Keratinocyte (primary cell): ENCODE measurements at regions not wholly inside any gene's neighbourhood (a gene's known extent, or its start where the extent isn't known, plus 50 kb on each side); places are given as distances from the start of the nearest gene placed in this dataset.

Source experiments
- DNase-seq: peaks from one replicate; pipeline ENCODE4 v3.0.0-alpha.2; 2011; ENCODE audit warnings: low read depth, missing footprints, low spot score
- FAIRE-seq: peaks from 2 replicates; lab custom pipeline; 2011; peaks lifted over from hg19 to GRCh38; lab: Jason Lieb, UNC
- H2AFZ ChIP-seq: 2 replicates; pipeline ENCODE4 v1.6.0; 2012; ENCODE audit warnings: low read length, control low read depth, inconsistent platforms; ENCODE audit not compliant: control insufficient read depth
- H3K27ac ChIP-seq: 2 replicates; pipeline ENCODE4 v1.5.1; 2011; ENCODE audit warnings: low read length; ENCODE audit not compliant: control insufficient read depth, insufficient read depth
- H3K27me3 ChIP-seq: 3 replicates; pipeline ENCODE4 v1.6.0; 2011; ENCODE audit warnings: low read length; ENCODE audit not compliant: control insufficient read depth, insufficient read depth; ENCODE audit errors: extremely low read depth
- H3K36me3 ChIP-seq, 2 experiments: 2 replicates in 1 of 2; 3 replicates in 1 of 2; pipeline ENCODE4 v1.5.1; 2011; ENCODE audit warnings: low read length in 2 of 2, mild to moderate bottlenecking in 1 of 2; ENCODE audit not compliant: control insufficient read depth in 2 of 2, insufficient read depth in 2 of 2; ENCODE audit errors: extremely low read depth in 1 of 2
- H3K4me1 ChIP-seq: 3 replicates; pipeline ENCODE4 v1.5.1; 2011; ENCODE audit warnings: low read length; ENCODE audit not compliant: control insufficient read depth, insufficient read depth; ENCODE audit errors: extremely low read depth
- H3K4me2 ChIP-seq: 3 replicates; pipeline ENCODE4 v1.6.0; 2011; ENCODE audit warnings: low read depth, low read length; ENCODE audit not compliant: control insufficient read depth, insufficient read depth; ENCODE audit errors: extremely low read depth
- H3K4me3 ChIP-seq, 3 experiments: fragments of 200-600 bp in 1 of 3; sonication (generic) in 1 of 3; 2 replicates in 2 of 3; 3 replicates in 1 of 3; pipeline ENCODE4 v1.5.1; 2011 to 2016; ENCODE audit warnings: low read length in 3 of 3, mild to moderate bottlenecking in 3 of 3, control low read depth in 2 of 3, inconsistent platforms in 1 of 3, low read depth in 1 of 3, mixed read lengths in 1 of 3, mixed run types in 1 of 3, moderate library complexity in 1 of 3; ENCODE audit not compliant: control insufficient read depth in 2 of 3, insufficient read depth in 2 of 3; ENCODE audit errors: extremely low read depth in 1 of 3
- H3K79me2 ChIP-seq: 2 replicates; pipeline ENCODE4 v1.6.0; 2012; ENCODE audit warnings: low read length; ENCODE audit not compliant: control insufficient read depth, insufficient read depth
- H3K9ac ChIP-seq: 3 replicates; pipeline ENCODE4 v1.6.0; 2011; ENCODE audit warnings: low read length; ENCODE audit not compliant: control insufficient read depth, insufficient read depth; ENCODE audit errors: extremely low read depth
- H3K9me1 ChIP-seq: 3 replicates; pipeline ENCODE4 v1.6.0; 2011; ENCODE audit warnings: low read length; ENCODE audit not compliant: control insufficient read depth, insufficient read depth; ENCODE audit errors: extremely low read depth
- H3K9me3 ChIP-seq: 2 replicates; pipeline ENCODE4 v1.5.1; 2012; ENCODE audit warnings: low read depth, low read length; ENCODE audit not compliant: control insufficient read depth
- H4K20me1 ChIP-seq: 3 replicates; pipeline ENCODE4 v1.6.0; 2011; ENCODE audit warnings: low read length; ENCODE audit not compliant: control insufficient read depth, insufficient read depth; ENCODE audit errors: extremely low read depth
- EZH2 ChIP-seq: IDR thresholded peaks from one replicate; pipeline ENCODE4 v1.6.1; 2012; ENCODE audit warnings: inconsistent platforms, mild to moderate bottlenecking, low read length, moderate library complexity
- dilution Hi-C: fragments of 300-500 bp; cut with MboI; formaldehyde crosslinking; loops from one replicate; pipeline ENCODE4 v1.7.0; 2020; ENCODE audit warnings: low sequenced_read_pairs; ENCODE audit not compliant: extremely low pct_ligation_motif_present
- TF ChIP-seq, protein P1 (sequence below), 3 experiments: IDR thresholded peaks in 1 of 3; conservative IDR thresholded peaks in 1 of 3; optimal IDR thresholded peaks in 1 of 3; 2 replicates in 2 of 3; 3 replicates in 1 of 3; pipeline versions ENCODE3 to v1.5.1; 2011; ENCODE audit warnings: low read length in 3 of 3, mild to moderate bottlenecking in 3 of 3, moderate library complexity in 2 of 3, control low read depth in 1 of 3, inconsistent platforms in 1 of 3; ENCODE audit not compliant: insufficient read depth in 2 of 3; ENCODE audit errors: extremely low read depth in 1 of 3

- no peaks in the 10 kb centered on the region for H3K4me1 ChIP-seq
- H3K79me2 ChIP-seq = no peaks in the 10 kb centered on the region
- no peaks in the 10 kb centered on the region for H3K9me3 ChIP-seq
- no peak for TF ChIP-seq EZH2
- TF ChIP-seq, protein P1, sequence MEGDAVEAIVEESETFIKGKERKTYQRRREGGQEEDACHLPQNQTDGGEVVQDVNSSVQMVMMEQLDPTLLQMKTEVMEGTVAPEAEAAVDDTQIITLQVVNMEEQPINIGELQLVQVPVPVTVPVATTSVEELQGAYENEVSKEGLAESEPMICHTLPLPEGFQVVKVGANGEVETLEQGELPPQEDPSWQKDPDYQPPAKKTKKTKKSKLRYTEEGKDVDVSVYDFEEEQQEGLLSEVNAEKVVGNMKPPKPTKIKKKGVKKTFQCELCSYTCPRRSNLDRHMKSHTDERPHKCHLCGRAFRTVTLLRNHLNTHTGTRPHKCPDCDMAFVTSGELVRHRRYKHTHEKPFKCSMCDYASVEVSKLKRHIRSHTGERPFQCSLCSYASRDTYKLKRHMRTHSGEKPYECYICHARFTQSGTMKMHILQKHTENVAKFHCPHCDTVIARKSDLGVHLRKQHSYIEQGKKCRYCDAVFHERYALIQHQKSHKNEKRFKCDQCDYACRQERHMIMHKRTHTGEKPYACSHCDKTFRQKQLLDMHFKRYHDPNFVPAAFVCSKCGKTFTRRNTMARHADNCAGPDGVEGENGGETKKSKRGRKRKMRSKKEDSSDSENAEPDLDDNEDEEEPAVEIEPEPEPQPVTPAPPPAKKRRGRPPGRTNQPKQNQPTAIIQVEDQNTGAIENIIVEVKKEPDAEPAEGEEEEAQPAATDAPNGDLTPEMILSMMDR (optimal IDR thresholded peaks at IDR 0.05 in 1 of 3, IDR thresholded peaks at IDR 0.05 in 1 of 3, conservative IDR thresholded peaks at IDR 0.05 in 1 of 3; ENCODE audit: extremely low read depth in 1 of 3, insufficient read depth in 2 of 3, low read length in 3 of 3) = no peak
- no peak for FAIRE-seq
- no peaks in the 10 kb centered on the region for H4K20me1 ChIP-seq
- no peaks in the 10 kb centered on the region for H3K36me3 ChIP-seq
- H3K9ac ChIP-seq = no peak overlapping the region
- no peak overlapping the region for H3K27ac ChIP-seq
- H2AFZ ChIP-seq = no peak overlapping the region
- H3K4me2 ChIP-seq = no peak overlapping the region
- no peaks in the 10 kb centered on the region for H3K27me3 ChIP-seq
- H3K9me1 ChIP-seq = no peaks in the 10 kb centered on the region
- no peak for DNase-seq
- no peak overlapping the region for H3K4me3 ChIP-seq
- dilution Hi-C loops = no loop called here
Observed at GRCh38 chr4:23298371-23298770, 591.5 kb downstream of the PPARGC1A start.

- dilution Hi-C loops = no loop called here
- Histone ChIP-seq H3K4me1 (no peaks in the 10 kb centered on the region), H3K9ac (no peak overlapping the region), H3K79me2 (no peaks in the 10 kb centered on the region), H3K36me3 (no peaks in the 10 kb centered on the region), H3K27ac (no peak overlapping the region), H4K20me1 (no peaks in the 10 kb centered on the region), H2AFZ (no peak overlapping the region), H3K4me3 (no peak overlapping the region), H3K9me3 (no peaks in the 10 kb centered on the region), H3K4me2 (no peak overlapping the region), H3K27me3 (no peaks in the 10 kb centered on the region), H3K9me1 (no peaks in the 10 kb centered on the region)
- DNase-seq = no peak
- TF ChIP-seq EZH2 = no peak
- TF ChIP-seq, protein P1 (optimal IDR thresholded peaks at IDR 0.05 in 1 of 3, IDR thresholded peaks at IDR 0.05 in 1 of 3, conservative IDR thresholded peaks at IDR 0.05 in 1 of 3; ENCODE audit: extremely low read depth in 1 of 3, insufficient read depth in 2 of 3, low read length in 3 of 3) = peak in 1 of 3 experiments; percentile 32
- FAIRE-seq = no peak
Observed at GRCh38 chr4:23297327-23297726, 592.5 kb downstream of the PPARGC1A start.
